C4-2B (cell line): ENCODE measurements at regions not wholly inside any gene's neighbourhood (a gene's known extent, or its start where the extent isn't known, plus 50 kb on each side); places are given as distances from the start of the nearest gene placed in this dataset.

Source experiments
- H3K27ac ChIP-seq: fragments of 450-650 bp; 2 replicates; pipeline ENCODE4 v1.5.1; 2017
- ZFX ChIP-seq: fragments of 450-650 bp; IDR thresholded peaks from 2 replicates; pipeline ENCODE4 v1.6.1; 2017
- TF ChIP-seq, protein P1 (sequence below): fragments of 450-650 bp; conservative IDR thresholded peaks from 2 replicates; pipeline ENCODE4 v1.5.1; 2017; ENCODE audit warnings: mild to moderate bottlenecking

DNA sequence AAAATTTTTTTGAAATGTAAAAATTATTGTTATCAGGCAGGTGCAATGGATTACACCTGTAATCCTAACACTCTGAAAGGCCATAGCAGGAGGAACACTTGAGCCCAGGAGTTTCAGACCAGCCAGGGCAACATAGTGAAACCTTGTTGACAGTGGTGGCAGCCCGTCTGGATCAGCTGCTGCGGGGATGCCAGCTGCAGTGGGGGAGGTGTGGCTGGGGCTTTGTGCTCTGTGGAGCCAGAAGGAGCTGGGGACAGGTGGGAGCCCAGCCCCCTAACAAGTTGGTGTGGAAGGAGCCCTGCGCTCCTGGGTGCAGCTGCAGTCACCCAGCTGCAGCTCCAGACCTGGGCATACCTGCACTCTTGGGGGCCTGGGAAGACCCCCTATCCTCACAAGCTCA lies 182.4 kb upstream of the MC4R start:
- TF ChIP-seq, protein P1, sequence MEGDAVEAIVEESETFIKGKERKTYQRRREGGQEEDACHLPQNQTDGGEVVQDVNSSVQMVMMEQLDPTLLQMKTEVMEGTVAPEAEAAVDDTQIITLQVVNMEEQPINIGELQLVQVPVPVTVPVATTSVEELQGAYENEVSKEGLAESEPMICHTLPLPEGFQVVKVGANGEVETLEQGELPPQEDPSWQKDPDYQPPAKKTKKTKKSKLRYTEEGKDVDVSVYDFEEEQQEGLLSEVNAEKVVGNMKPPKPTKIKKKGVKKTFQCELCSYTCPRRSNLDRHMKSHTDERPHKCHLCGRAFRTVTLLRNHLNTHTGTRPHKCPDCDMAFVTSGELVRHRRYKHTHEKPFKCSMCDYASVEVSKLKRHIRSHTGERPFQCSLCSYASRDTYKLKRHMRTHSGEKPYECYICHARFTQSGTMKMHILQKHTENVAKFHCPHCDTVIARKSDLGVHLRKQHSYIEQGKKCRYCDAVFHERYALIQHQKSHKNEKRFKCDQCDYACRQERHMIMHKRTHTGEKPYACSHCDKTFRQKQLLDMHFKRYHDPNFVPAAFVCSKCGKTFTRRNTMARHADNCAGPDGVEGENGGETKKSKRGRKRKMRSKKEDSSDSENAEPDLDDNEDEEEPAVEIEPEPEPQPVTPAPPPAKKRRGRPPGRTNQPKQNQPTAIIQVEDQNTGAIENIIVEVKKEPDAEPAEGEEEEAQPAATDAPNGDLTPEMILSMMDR, result no peak
- no peak for TF ChIP-seq ZFX
- H3K27ac ChIP-seq, result no peak overlapping the region

DNA sequence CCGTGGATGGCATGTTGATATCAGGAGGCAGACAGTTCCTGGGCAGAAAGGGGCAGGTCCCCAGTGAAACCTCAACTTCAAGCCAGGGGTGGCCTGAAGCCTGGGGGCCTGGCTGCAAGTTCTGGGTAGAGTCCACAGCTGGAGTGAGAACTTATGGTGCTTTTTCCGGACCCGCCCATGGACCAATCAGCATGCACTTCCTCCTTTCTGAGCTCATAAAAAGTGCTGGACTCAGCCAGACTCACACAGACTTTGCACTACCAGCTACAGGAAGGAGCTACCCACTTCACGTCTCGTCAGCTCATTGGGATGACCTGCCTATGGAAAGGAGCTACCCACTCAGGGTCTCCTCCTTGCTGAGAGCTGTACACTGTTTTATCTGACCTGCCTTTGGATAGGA lies 183.1 kb upstream of the MC4R start:
- H3K27ac ChIP-seq, result no peak overlapping the region

DNA sequence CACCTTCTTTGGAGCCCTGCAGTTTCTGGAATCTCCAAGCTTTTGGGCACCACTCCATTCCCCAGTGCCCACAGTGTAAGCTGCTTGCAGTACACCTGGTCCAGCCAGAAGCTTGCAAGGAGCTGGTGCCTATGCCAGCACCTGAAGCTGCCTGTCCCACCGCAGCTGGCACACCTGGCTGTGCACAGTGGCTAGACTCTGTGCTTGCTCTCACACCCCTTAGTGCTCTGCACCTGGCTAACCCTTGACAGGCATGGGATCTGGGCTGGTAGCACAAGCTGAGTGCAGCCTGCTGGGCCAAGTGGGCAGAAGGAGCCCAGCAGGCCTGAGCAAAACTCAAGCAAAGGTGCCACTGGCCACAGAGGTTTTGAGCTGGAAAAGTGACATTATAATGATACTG lies 183.8 kb upstream of the MC4R start:
- H3K27ac ChIP-seq, result no peak overlapping the region
- no peak for TF ChIP-seq ZFX
- TF ChIP-seq, protein P1, result no peak

More for the DNA sequence above, 183.1 kb upstream of the MC4R start:
- TF ChIP-seq ZFX, result no peak
- TF ChIP-seq, protein P1, result no peak

DNA sequence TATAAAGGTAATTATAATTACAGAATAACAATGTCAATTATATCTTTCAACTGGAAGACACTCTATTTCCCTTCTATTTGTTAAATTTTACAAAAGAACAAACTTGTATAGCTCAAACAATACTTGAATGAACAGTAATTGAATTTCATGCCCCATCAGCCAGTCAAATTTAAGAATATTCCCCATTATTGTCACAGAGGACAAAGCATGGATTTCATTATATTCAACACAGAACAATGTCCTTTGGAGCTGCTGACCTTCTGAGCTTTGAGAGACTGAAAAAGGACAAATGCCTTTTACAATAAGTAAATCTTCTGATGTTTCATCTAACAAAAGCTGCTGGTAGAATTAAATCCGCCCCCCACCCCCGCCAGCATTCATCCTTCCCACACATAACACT lies 187.5 kb upstream of the MC4R start:
- no peak overlapping the region for H3K27ac ChIP-seq
- no peak for TF ChIP-seq ZFX
- TF ChIP-seq, protein P1, result no peak

DNA sequence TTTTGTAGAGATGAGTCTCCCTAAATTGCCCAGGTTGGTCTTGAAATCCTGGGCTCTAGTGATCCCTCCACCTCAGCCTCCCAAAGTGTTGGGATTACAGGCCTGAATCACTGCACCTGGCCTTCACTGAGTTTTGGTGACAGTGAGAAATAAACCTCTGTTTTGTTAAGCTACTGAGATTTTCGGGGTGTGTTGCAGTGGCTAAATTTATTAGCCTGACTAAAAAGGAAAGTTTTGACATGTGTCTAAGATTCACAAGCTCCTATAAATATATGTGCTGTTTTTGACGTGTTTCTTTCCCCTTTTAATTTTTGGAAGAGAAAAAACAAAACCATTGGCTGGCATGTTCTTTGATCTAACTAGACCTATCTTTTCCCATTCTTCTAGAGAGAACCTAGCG lies 190.5 kb upstream of the MC4R start:
- no peak for TF ChIP-seq ZFX
- TF ChIP-seq, protein P1, result no peak
- H3K27ac ChIP-seq, result no peak overlapping the region

DNA sequence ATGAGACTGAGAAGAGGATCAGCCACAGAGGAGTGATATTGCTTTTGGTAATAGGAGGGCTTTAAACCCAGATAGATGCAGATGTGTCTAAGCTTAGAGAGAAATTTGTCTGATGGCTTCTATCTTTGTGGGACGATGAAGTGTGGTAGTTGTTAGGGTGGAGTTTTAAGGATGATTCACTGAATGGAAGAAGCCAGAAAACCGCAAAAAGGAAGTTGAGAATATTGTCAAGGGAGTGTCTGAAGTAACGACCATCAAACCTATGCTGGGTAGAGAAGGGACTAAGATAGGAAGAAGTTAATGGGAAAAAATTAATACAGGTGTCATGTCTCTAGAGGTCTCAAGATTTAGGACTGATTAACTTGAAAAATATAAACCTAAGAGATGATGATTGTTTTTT lies 195.6 kb upstream of the MC4R start:
- TF ChIP-seq, protein P1, result no peak
- no peak overlapping the region for H3K27ac ChIP-seq

DNA sequence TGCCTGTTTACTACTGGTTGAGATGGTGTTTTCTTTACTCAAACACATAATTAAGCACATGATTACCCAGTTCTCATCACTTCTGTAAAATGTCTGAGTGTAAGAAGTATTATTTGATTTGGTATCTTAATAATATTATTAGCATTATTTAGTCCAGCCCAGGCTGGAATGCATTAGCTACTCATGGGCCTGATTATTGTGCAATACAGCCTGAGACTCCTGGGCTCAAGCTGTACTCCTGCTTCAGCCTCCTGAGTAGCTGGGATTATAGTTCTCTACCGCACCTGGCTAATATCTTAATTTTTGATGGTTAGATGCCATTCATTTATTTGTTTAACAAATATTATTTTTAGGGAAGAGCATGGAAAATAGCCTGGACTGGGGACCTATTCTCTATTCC lies 197.6 kb upstream of the MC4R start:
- no peak overlapping the region for H3K27ac ChIP-seq
- no peak for TF ChIP-seq ZFX
- TF ChIP-seq, protein P1, result no peak

DNA sequence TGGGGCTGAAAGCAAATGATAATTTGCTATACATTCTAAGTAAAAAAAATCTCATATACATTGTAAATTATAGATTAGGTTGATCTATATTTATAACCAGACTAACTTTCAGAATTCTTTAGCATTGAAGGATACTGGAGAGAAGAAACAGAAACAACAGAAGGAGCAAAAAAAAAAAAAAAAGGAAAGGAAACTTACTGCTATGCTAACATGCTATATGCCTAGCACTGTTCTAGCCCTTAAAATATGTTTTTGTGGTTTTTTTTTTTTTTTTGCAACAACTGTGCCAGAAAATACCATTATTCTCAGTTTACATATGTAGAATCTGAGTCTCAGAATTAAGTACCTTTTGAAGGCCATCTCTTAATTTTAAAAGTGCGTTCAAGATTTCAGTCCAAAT lies 204.9 kb upstream of the MC4R start:
- TF ChIP-seq, protein P1, result no peak
- TF ChIP-seq ZFX, result no peak
- H3K27ac ChIP-seq, result no peak overlapping the region
